ENCODE measurements at regions not wholly inside any gene's neighbourhood (a gene's known extent, or its start where the extent isn't known, plus 50 kb on each side); places are given as distances from the start of the nearest gene placed in this dataset.

DNA sequence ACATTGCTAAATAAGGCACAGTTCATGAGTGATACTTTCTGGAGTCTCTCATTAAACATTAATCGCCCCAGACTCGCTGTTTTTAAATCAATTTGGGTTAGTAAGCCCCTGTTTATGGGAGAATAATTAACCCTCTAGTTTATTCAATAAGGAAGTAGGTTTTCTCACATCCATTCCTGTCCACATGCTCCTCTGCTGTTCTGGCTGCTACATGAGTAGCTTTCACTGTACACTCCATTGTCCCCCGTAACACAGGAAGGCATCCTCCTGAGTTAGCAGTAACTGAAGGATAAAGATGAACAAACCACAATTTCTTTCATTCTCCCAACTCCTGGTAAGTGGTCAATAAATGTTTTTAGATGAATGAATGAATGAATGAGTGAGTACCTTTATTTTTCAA, 378.5 kb downstream of the DIPK2A start:
- Histone ChIP-seq H3K4me3 (no peak overlapping the region), H3K36me3 (no peaks in the 10 kb centered on the region), H3K9me3 (no peaks in the 10 kb centered on the region), H3K27ac (no peak overlapping the region), H3K4me1 (no peaks in the 10 kb centered on the region), H3K27me3 (no peaks in the 10 kb centered on the region)
- ATAC-seq, result no peak
- 85 to 97% methylated on average over 3 of the region's 3 CpGs for WGBS, 2 donors (ENCODE audit: low coverage in 1 of 2)
- TF ChIP-seq POLR2A (IDR thresholded peaks at IDR 0.05) (no peak), POLR2AphosphoS5 (IDR thresholded peaks at IDR 0.05) (no peak), EP300 (IDR thresholded peaks at IDR 0.05) (no peak)
- TF ChIP-seq, protein P1, sequence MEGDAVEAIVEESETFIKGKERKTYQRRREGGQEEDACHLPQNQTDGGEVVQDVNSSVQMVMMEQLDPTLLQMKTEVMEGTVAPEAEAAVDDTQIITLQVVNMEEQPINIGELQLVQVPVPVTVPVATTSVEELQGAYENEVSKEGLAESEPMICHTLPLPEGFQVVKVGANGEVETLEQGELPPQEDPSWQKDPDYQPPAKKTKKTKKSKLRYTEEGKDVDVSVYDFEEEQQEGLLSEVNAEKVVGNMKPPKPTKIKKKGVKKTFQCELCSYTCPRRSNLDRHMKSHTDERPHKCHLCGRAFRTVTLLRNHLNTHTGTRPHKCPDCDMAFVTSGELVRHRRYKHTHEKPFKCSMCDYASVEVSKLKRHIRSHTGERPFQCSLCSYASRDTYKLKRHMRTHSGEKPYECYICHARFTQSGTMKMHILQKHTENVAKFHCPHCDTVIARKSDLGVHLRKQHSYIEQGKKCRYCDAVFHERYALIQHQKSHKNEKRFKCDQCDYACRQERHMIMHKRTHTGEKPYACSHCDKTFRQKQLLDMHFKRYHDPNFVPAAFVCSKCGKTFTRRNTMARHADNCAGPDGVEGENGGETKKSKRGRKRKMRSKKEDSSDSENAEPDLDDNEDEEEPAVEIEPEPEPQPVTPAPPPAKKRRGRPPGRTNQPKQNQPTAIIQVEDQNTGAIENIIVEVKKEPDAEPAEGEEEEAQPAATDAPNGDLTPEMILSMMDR (IDR thresholded peaks at IDR 0.05), result no peak

DNA sequence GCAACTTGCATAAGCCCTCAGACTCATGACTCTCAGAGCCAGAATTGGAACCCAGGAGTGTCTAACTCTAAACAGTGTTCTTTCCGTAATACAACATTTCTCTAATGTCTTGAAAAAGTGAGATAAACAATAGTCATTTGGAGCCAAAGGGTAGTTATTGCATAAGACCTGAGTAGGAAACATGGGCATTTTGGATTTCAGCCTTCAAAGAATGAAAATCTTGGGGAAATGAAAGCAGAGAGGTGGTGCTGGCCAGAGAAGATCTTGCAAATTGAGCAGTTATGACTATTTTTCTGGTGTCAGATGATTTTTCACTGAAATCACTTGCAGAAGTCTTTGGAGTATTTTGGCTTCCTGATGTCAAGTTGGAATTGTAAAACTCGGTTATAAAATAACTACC, 379.4 kb downstream of the DIPK2A start:
- ATAC-seq, result no peak
- no peak for TF ChIP-seq POLR2AphosphoS5 (IDR thresholded peaks at IDR 0.05)
- no peak for TF ChIP-seq EP300 (IDR thresholded peaks at IDR 0.05)
- TF ChIP-seq POLR2A (IDR thresholded peaks at IDR 0.05), result no peak
- TF ChIP-seq, protein P1 (IDR thresholded peaks at IDR 0.05), result no peak
- no peak overlapping the region for H3K27ac ChIP-seq
- H3K9me3 ChIP-seq, result no peaks in the 10 kb centered on the region
- no peaks in the 10 kb centered on the region for H3K36me3 ChIP-seq
- no peaks in the 10 kb centered on the region for H3K27me3 ChIP-seq
- 60 to 67% methylated on average over 2 of the region's 2 CpGs for WGBS, 2 donors (ENCODE audit: low coverage in 1 of 2)
- no peaks in the 10 kb centered on the region for H3K4me1 ChIP-seq
- H3K4me3 ChIP-seq, result no peak overlapping the region

DNA sequence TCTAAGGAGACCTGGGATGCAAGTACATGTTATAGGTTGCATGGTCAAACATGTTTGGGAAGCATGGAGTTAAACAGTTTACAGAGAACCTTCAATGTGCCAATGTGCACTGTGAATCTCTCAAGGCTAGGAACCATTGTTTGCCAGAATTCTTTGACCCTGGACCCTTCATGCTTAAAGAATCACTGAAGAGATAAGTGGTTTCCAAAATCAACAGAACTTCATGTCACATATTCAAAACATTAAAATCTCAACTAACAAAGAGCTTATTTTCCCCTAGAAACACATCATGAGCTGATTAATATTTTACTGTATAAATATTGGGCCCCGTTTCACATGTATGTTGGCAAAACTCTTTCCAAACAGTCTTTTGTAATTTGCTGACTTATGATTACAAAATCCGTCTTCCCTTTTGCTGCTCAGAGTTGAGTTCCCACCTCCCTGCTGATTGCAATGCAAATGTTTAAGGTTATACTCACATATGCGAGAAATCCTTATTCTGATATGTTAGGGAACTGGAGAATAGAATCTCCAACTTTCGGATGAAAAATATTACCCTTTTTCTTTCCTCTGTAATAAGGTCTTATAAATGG, 380.2 kb downstream of the DIPK2A start:
- H3K27me3 ChIP-seq, result no peaks in the 10 kb centered on the region
- no peak overlapping the region for H3K4me3 ChIP-seq
- H3K27ac ChIP-seq, result no peak overlapping the region
- WGBS, 2 donors (ENCODE audit: low coverage in 1 of 2), result 49 to 61% methylated on average over 2 to 4 of the region's 4 CpGs
- ATAC-seq, result no peak
- no peaks in the 10 kb centered on the region for H3K4me1 ChIP-seq
- no peaks in the 10 kb centered on the region for H3K9me3 ChIP-seq
- no peaks in the 10 kb centered on the region for H3K36me3 ChIP-seq
- TF ChIP-seq POLR2A (IDR thresholded peaks at IDR 0.05) (no peak), POLR2AphosphoS5 (IDR thresholded peaks at IDR 0.05) (no peak), EP300 (IDR thresholded peaks at IDR 0.05) (no peak)
- TF ChIP-seq, protein P1 (IDR thresholded peaks at IDR 0.05), result no peak

DNA sequence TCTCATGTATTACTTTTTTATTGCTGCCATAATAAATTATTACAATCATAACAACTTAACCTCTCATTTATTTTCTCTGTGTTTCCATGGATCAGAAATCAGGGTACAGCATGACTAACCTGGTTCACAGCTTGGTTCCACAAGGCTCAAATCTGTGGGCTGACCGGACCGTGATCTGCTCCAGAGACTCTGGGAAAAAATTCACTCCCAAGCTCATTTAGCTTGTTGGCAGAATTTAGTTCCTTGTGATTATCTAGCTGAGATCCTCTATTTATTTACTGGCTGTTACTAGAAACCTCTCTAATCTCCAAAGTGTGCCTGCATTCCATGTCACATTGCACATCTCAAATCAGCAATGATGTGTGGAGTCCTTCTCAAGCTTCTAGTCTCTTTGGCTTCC, 386.6 kb downstream of the DIPK2A start:
- no peak for ATAC-seq
- 40 to 50% methylated on average over 2 of the region's 2 CpGs for WGBS, 2 donors (ENCODE audit: low coverage in 1 of 2)
- Histone ChIP-seq H3K27me3 (no peaks in the 10 kb centered on the region), H3K36me3 (no peaks in the 10 kb centered on the region), H3K27ac (no peak overlapping the region), H3K9me3 (no peaks in the 10 kb centered on the region), H3K4me3 (no peak overlapping the region), H3K4me1 (no peaks in the 10 kb centered on the region)
- TF ChIP-seq POLR2A (IDR thresholded peaks at IDR 0.05) (no peak), EP300 (IDR thresholded peaks at IDR 0.05) (no peak), POLR2AphosphoS5 (IDR thresholded peaks at IDR 0.05) (no peak)
- TF ChIP-seq, protein P1 (IDR thresholded peaks at IDR 0.05), result no peak

DNA sequence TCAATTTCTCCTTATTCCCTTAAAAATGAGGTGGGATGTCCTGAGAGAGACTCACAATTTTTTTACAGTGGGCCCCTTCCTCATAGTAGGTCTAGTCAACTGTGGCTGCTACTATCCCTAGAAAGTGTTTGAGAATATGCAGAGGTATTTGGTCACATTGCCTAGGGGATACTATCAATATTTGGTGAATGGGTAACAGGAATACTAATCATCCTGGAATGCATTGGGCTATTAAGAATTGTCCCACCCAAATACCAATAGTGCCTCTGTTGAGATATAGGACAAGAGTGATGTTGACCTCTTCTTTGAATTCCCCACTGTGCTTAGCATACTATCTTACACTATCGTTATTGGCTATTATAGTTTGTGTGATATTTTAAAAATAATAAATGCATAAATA, 389.4 kb downstream of the DIPK2A start:
- H3K27ac ChIP-seq, result no peak overlapping the region

More for the DNA sequence above, 389.4 kb downstream of the DIPK2A start:
- WGBS, 2 donors (ENCODE audit: low coverage in 1 of 2), result 85 to 100% methylated on average over 1 of the region's 1 CpG
- ATAC-seq, result no peak
- Histone ChIP-seq H3K36me3 (no peaks in the 10 kb centered on the region), H3K27me3 (no peaks in the 10 kb centered on the region), H3K4me3 (no peak overlapping the region), H3K4me1 (no peaks in the 10 kb centered on the region), H3K9me3 (no peaks in the 10 kb centered on the region)
- TF ChIP-seq, protein P1 (IDR thresholded peaks at IDR 0.05), result no peak
- TF ChIP-seq EP300 (IDR thresholded peaks at IDR 0.05), result no peak
- no peak for TF ChIP-seq POLR2A (IDR thresholded peaks at IDR 0.05)
- TF ChIP-seq POLR2AphosphoS5 (IDR thresholded peaks at IDR 0.05), result no peak
